OCI-LY3 (cell line): ENCODE measurements at regions not wholly inside any gene's neighbourhood (a gene's known extent, or its start where the extent isn't known, plus 50 kb on each side); places are given as distances from the start of the nearest gene placed in this dataset.

Experiments used
- CTCF ChIP-seq: fragments of 200-600, 300-600 bp; sonication (generic); IDR thresholded peaks from 2 replicates; pipeline ENCODE4 v1.5.1; 2014; ENCODE audit warnings: antibody characterized with exemption, low read length, low read depth
- EZH2phosphoT487 ChIP-seq: fragments of 200-600 bp; shearing (Covaris generic); IDR thresholded peaks from 2 replicates; pipeline ENCODE4 v1.6.1; 2018; ENCODE audit warnings: antibody characterized with exemption, mixed run types, low read depth

GRCh38 chr5:122701640-122702523 is 73.0 kb upstream of the SNX2 start:
- TF ChIP-seq CTCF (no peak), EZH2phosphoT487 (no peak)
